H1 (cell line): ENCODE measurements at regions not wholly inside any gene's neighbourhood (a gene's known extent, or its start where the extent isn't known, plus 50 kb on each side); places are given as distances from the start of the nearest gene placed in this dataset.

Source experiments
- CTCF ChIA-PET: fragments of 300-600 bp; sonication (Branson Sonifier 250); formaldehyde crosslinking; loops from one replicate; lab custom pipeline; 2021; ENCODE audit not compliant: partially characterized antibody; lab: Charles Lee
- POLR2A ChIA-PET: fragments of 300-600 bp; sonication (Branson Sonifier 250); formaldehyde crosslinking; loops from one replicate; lab custom pipeline; 2021; ENCODE audit warnings: inconsistent platforms; ENCODE audit not compliant: partially characterized antibody; lab: Charles Lee
- DNase-seq, 2 experiments: peaks; one replicate each; pipeline versions ENCODE4 v3.0.0 to v3.0.0-alpha.2; 2010 to 2022; ENCODE audit warnings: low spot score in 2 of 2, low read depth in 1 of 2, mixed read lengths in 1 of 2
- FAIRE-seq: peaks from 2 replicates; lab custom pipeline; 2011; peaks lifted over from hg19 to GRCh38; lab: Jason Lieb, UNC
- H2AFZ ChIP-seq: 2 replicates; pipeline ENCODE4 v1.8.1; 2012; ENCODE audit warnings: low read length, inconsistent platforms
- H2AK5ac ChIP-seq: 2 replicates; pipeline ENCODE4 v1.6.1; 2013; ENCODE audit warnings: low read depth, low read length
- H2BK120ac ChIP-seq: replicated peaks from 2 replicates; pipeline ENCODE3; 2013; ENCODE audit warnings: low read depth, low read length, inconsistent platforms
- H2BK12ac ChIP-seq: 2 replicates; pipeline ENCODE4 v1.6.1; 2013; ENCODE audit warnings: low read depth, low read length
- H2BK15ac ChIP-seq: 2 replicates; pipeline ENCODE4 v1.6.1; 2013; ENCODE audit warnings: low read length
- H2BK20ac ChIP-seq: 2 replicates; pipeline ENCODE4 v1.6.1; 2013; ENCODE audit warnings: low read length
- H2BK5ac ChIP-seq: 2 replicates; pipeline ENCODE4 v1.6.1; 2013; ENCODE audit warnings: low read depth, low read length
- H3K14ac ChIP-seq: 2 replicates; pipeline ENCODE4 v1.6.1; 2013; ENCODE audit warnings: inconsistent platforms; ENCODE audit not compliant: insufficient read length
- H3K18ac ChIP-seq: 2 replicates; pipeline ENCODE4 v1.6.1; 2013; ENCODE audit warnings: low read length; ENCODE audit errors: extremely low read depth
- H3K23ac ChIP-seq: 2 replicates; pipeline ENCODE4 v1.6.1; 2013; ENCODE audit warnings: inconsistent platforms; ENCODE audit not compliant: insufficient read length
- H3K23me2 ChIP-seq: 2 replicates; pipeline ENCODE4 v1.6.1; 2013; ENCODE audit warnings: low read depth, low read length
- H3K27ac ChIP-seq: 2 replicates; pipeline ENCODE4 v1.6.1; 2011; ENCODE audit warnings: low read depth, low read length, inconsistent platforms
- H3K27me3 ChIP-seq, 4 experiments: replicated peaks in 1 of 4; 1 replicate in 1 of 4; 2 replicates in 3 of 4; pipeline versions ENCODE4 v1.6.1 to v1.8.1; 2011 to 2013; ENCODE audit warnings: low read length in 3 of 4, mild to moderate bottlenecking in 3 of 4, inconsistent platforms in 2 of 4, mixed read lengths in 2 of 4, moderate library complexity in 1 of 4; ENCODE audit not compliant: control insufficient read depth in 3 of 4, insufficient read depth in 3 of 4; ENCODE audit errors: extremely low read depth in 1 of 4
- H3K36me3 ChIP-seq, 4 experiments: 2 replicates each; pipeline versions ENCODE4 v1.6.1 to v1.8.1; 2011 to 2013; ENCODE audit warnings: mild to moderate bottlenecking in 4 of 4, low read length in 3 of 4, moderate library complexity in 2 of 4, control low read depth in 1 of 4, inconsistent platforms in 1 of 4; ENCODE audit not compliant: insufficient read depth in 4 of 4, control insufficient read depth in 2 of 4
- H3K4ac ChIP-seq: replicated peaks from 2 replicates; pipeline ENCODE3; 2013; ENCODE audit warnings: low read length, low read depth, mixed read lengths, inconsistent platforms; ENCODE audit not compliant: insufficient read length
- H3K4me1 ChIP-seq, 4 experiments: replicated peaks in 1 of 4; 1 replicate in 1 of 4; 2 replicates in 3 of 4; pipeline versions ENCODE4 v1.6.1 to v1.8.1; 2011 to 2013; ENCODE audit warnings: low read length in 3 of 4, inconsistent platforms in 2 of 4, mixed read lengths in 1 of 4; ENCODE audit not compliant: insufficient read depth in 4 of 4, control insufficient read depth in 3 of 4
- H3K4me2 ChIP-seq, 2 experiments: 2 replicates each; pipeline versions ENCODE4 v1.6.1 to v1.8.1; 2011 to 2013; ENCODE audit warnings: low read depth in 2 of 2, low read length in 2 of 2, control low read depth in 1 of 2, inconsistent platforms in 1 of 2, mild to moderate bottlenecking in 1 of 2; ENCODE audit not compliant: insufficient read depth in 1 of 2
- H3K4me3 ChIP-seq, 4 experiments: fragments of 200-600, 300-600 bp in 1 of 4; sonication (generic), shearing (Covaris generic), sonication (Bioruptor Twin) in 1 of 4; 2 replicates each; pipeline versions ENCODE4 v1.5.1 to v1.8.1; 2011 to 2016; ENCODE audit warnings: low read length in 4 of 4, low read depth in 3 of 4, control low read depth in 2 of 4, inconsistent platforms in 2 of 4, mild to moderate bottlenecking in 2 of 4, mixed read lengths in 1 of 4, moderate library complexity in 1 of 4; ENCODE audit not compliant: insufficient read depth in 2 of 4; ENCODE audit errors: extremely low read depth in 1 of 4
- H3K56ac ChIP-seq: replicated peaks from 2 replicates; pipeline ENCODE3; 2013; ENCODE audit warnings: low read depth, mild to moderate bottlenecking, mixed read lengths, low read length, inconsistent platforms; ENCODE audit not compliant: insufficient read length
- H3K79me1 ChIP-seq: 2 replicates; pipeline ENCODE4 v1.6.1; 2013; ENCODE audit warnings: low read depth, low read length, control low read depth
- H3K79me2 ChIP-seq, 2 experiments: 2 replicates each; pipeline versions ENCODE4 v1.6.1 to v1.8.1; 2012 to 2013; ENCODE audit warnings: low read length in 2 of 2, mild to moderate bottlenecking in 2 of 2, inconsistent platforms in 1 of 2; ENCODE audit not compliant: insufficient read depth in 2 of 2, control insufficient read depth in 1 of 2
- H3K9ac ChIP-seq, 4 experiments: replicated peaks in 1 of 4; 1 replicate in 1 of 4; 2 replicates in 3 of 4; pipeline versions ENCODE4 v1.6.1 to v1.8.1; 2011 to 2013; ENCODE audit warnings: low read depth in 3 of 4, low read length in 3 of 4, control low read depth in 2 of 4, mild to moderate bottlenecking in 2 of 4, moderate library complexity in 2 of 4, inconsistent platforms in 1 of 4; ENCODE audit errors: extremely low read depth in 1 of 4
- H3K9me3 ChIP-seq, 2 experiments: 2 replicates each; pipeline versions ENCODE4 v1.6.1 to v1.8.1; 2012 to 2013; ENCODE audit warnings: mild to moderate bottlenecking in 2 of 2, moderate library complexity in 2 of 2, control low read depth in 1 of 2, inconsistent platforms in 1 of 2, low read depth in 1 of 2, low read length in 1 of 2, mixed read lengths in 1 of 2; ENCODE audit not compliant: insufficient read depth in 2 of 2
- H4K20me1 ChIP-seq, 2 experiments: replicated peaks in 1 of 2; 2 replicates each; pipeline versions ENCODE3 to v1.8.1; 2011 to 2013; ENCODE audit warnings: inconsistent platforms in 2 of 2, low read length in 2 of 2, mild to moderate bottlenecking in 1 of 2; ENCODE audit not compliant: insufficient read depth in 2 of 2, control insufficient read depth in 1 of 2
- H4K5ac ChIP-seq: 2 replicates; pipeline ENCODE4 v1.6.1; 2013; ENCODE audit warnings: low read length, low read depth, mixed read lengths, inconsistent platforms; ENCODE audit not compliant: insufficient read length
- H4K8ac ChIP-seq: 2 replicates; pipeline ENCODE4 v1.8.0; 2013; ENCODE audit warnings: mild to moderate bottlenecking, moderate library complexity, low read length, inconsistent platforms; ENCODE audit not compliant: insufficient read depth; ENCODE audit errors: extremely low read depth
- H4K91ac ChIP-seq: replicated peaks from 2 replicates; pipeline ENCODE3; 2013; ENCODE audit warnings: low read length, mixed read lengths, inconsistent platforms; ENCODE audit not compliant: insufficient read length
- KDM1A ChIP-seq: fragments of 200-600, 300-600 bp; sonication (generic); IDR thresholded peaks from 2 replicates; pipeline ENCODE4 v1.7.1; 2016; ENCODE audit warnings: mild to moderate bottlenecking, low read length, borderline replicate concordance
- NANOG ChIP-seq: IDR thresholded peaks from 2 replicates; pipeline ENCODE4 v1.6.1; 2011; ENCODE audit warnings: low read length, low read depth, mild to moderate bottlenecking, inconsistent platforms; ENCODE audit not compliant: insufficient read depth, poor library complexity, severe bottlenecking
- WGBS, 2 experiments: shearing (Covaris generic) in 1 of 2; methylation state at CpG; one replicate each; pipeline versions ENCODE4 v1.1.6 to v1.1.7; 2013 to 2015; ENCODE audit warnings: low lambda C conversion rate in 2 of 2, mixed read lengths in 2 of 2, inconsistent platforms in 1 of 2, low coverage in 1 of 2, missing lambda C conversion rate in 1 of 2; ENCODE audit not compliant: insufficient replicate concordance in 2 of 2, insufficient coverage in 1 of 2, insufficient read length in 1 of 2; ENCODE audit errors: extremely low coverage in 1 of 2, missing lambda C conversion rate in 1 of 2; 5-methylcytosine and 5-hydroxymethylcytosine counted together

DNA sequence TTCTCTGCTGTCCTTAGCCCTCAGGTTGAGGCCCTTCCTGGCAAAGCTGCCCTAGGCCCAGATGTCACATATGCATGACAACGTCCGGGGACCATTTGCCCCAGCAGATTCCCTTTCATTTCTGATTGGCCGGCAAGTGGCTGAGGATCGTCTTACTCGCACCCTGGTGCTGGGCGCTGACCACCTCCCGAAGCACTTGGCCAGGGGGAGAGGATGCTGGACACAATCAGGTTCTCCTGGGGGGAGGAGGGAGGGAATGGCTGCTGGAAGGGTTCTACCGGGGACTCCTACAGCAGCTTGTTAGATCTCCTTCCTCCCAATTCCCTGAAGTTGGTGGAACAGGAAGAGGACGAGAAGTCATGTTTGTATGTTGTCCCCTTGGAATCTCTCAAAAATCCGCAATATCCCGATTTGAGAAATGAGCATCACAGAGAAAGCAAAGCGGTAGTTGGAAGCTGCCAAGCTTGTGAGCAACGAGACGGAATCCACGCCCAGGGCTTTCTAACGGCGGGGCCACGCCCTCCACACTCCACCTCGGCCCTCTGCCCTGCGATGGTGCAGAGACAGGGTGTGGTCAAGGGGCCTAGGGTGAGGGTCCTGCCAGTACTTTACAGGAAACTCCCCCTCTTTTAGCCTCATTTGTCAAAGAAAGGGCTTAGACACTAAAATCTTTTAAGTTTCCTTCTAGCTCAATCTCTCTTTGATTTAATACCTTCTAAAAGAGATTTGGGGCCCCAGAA, 61.8 kb upstream of the YWHAQ start:
- CTCF ChIA-PET, result interaction anchor here (0.6 to 1.5 kb wide), 5 partner anchors 9 to 77 kb away, joined by 3 to 9 read pairs (median 3); no protein-coding TSS in a partner anchor
- 83% methylated on average over 20 of the region's 20 CpGs; no CpG with 5 or more reads in 1 of the 2 experiments for WGBS, 2 experiments

More for the DNA sequence above, 61.8 kb upstream of the YWHAQ start:
- peak in 1 of 2 experiments; percentile 56 for DNase-seq
- H3K18ac ChIP-seq, result no peak overlapping the region
- no peak overlapping the region for H3K4me3 ChIP-seq
- peak overlapping the region; percentile 68; the same call in 1 of the 2 replicates for H2AFZ ChIP-seq
- H4K8ac ChIP-seq, result no peak overlapping the region; the same call in 1 of the 2 replicates
- H3K23ac ChIP-seq, result no peak overlapping the region
- H3K23me2 ChIP-seq, result no peaks in the 10 kb centered on the region
- H3K27me3 ChIP-seq, result no peaks in the 10 kb centered on the region
- H2BK5ac ChIP-seq, result no peak overlapping the region
- POLR2A ChIA-PET, result interaction anchor here (1.3 to 1.6 kb wide), 3 partner anchors 62 to 66 kb away, joined by 4 to 7 read pairs (median 4); partner anchors contain the start of gene YWHAQ
- no peak overlapping the region for H2BK120ac ChIP-seq
- H3K14ac ChIP-seq, result no peak overlapping the region
- no peak overlapping the region for H4K91ac ChIP-seq
- peaks cover 0 to 12% (median 2%) of the 10 kb centered on the region in 4 experiments; a peak in 5 of 7 replicates for H3K4me1 ChIP-seq
- H3K27ac ChIP-seq, result no peak overlapping the region
- FAIRE-seq, result no peak
- no peaks in the 10 kb centered on the region for H3K79me2 ChIP-seq
- TF ChIP-seq KDM1A, result no peak
- peak; percentile 21 for TF ChIP-seq NANOG
- H4K20me1 ChIP-seq, result no peaks in the 10 kb centered on the region
- H3K56ac ChIP-seq, result no peak overlapping the region
- H3K9ac ChIP-seq, result no peak overlapping the region
- H2BK12ac ChIP-seq, result no peak overlapping the region
- H3K4me2 ChIP-seq, result no peak overlapping the region
- H2AK5ac ChIP-seq, result no peak overlapping the region
- no peaks in the 10 kb centered on the region for H3K9me3 ChIP-seq
- H3K4ac ChIP-seq, result no peak overlapping the region
- H3K36me3 ChIP-seq, result no peaks in the 10 kb centered on the region
- no peaks in the 10 kb centered on the region for H3K79me1 ChIP-seq
- H4K5ac ChIP-seq, result no peak overlapping the region
- H2BK20ac ChIP-seq, result no peak overlapping the region
- no peak overlapping the region for H2BK15ac ChIP-seq
